ENCODE measurements at regions not wholly inside any gene's neighbourhood (a gene's known extent, or its start where the extent isn't known, plus 50 kb on each side); places are given as distances from the start of the nearest gene placed in this dataset.

GRCh38 chr5:109951348-109951747 is 261.6 kb downstream of the MAN2A1 start:
- TF ChIP-seq CTCF (IDR thresholded peaks at IDR 0.05) (no peak), POLR2A (IDR thresholded peaks at IDR 0.05) (no peak), POLR2AphosphoS5 (IDR thresholded peaks at IDR 0.05) (no peak)
